ENCODE measurements at regions not wholly inside any gene's neighbourhood (a gene's known extent, or its start where the extent isn't known, plus 50 kb on each side); places are given as distances from the start of the nearest gene placed in this dataset.

DNA sequence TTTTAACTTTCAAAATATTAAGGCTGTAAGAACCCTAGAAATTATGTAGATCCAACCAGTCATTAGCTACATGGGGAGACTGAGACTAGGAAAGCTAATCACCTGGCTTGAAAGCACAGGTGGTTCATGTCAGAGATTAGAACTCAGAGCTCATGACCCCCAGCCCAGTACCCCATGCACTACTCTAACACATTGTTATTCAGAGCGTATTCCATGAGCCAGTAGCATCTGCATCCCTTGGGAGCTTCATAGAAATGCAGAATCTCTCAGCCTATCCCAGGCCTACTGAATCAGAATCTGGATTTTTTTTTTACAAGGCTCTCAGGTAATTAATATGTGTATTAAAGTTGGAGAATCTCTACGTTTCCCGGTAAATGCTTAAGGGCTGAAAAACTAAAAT is 161.7 kb downstream of the BTG1 start:
- Histone ChIP-seq H3K27ac (peak overlapping the region; percentile 60 to 66), H3K36me3 (no peaks in the 10 kb centered on the region), H3K9me3 (no peaks in the 10 kb centered on the region), H3K4me1 (peaks cover 0 to 18% of the 10 kb centered on the region in 2 donors), H3K4me3 (no peak overlapping the region), H3K27me3 (no peaks in the 10 kb centered on the region)
- intact Hi-C loops (cut with DNase I; ENCODE audit: low total_unique reads): no loop called here
- TF ChIP-seq, protein P1, sequence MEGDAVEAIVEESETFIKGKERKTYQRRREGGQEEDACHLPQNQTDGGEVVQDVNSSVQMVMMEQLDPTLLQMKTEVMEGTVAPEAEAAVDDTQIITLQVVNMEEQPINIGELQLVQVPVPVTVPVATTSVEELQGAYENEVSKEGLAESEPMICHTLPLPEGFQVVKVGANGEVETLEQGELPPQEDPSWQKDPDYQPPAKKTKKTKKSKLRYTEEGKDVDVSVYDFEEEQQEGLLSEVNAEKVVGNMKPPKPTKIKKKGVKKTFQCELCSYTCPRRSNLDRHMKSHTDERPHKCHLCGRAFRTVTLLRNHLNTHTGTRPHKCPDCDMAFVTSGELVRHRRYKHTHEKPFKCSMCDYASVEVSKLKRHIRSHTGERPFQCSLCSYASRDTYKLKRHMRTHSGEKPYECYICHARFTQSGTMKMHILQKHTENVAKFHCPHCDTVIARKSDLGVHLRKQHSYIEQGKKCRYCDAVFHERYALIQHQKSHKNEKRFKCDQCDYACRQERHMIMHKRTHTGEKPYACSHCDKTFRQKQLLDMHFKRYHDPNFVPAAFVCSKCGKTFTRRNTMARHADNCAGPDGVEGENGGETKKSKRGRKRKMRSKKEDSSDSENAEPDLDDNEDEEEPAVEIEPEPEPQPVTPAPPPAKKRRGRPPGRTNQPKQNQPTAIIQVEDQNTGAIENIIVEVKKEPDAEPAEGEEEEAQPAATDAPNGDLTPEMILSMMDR (IDR thresholded peaks at IDR 0.05): no peak
- no peak for TF ChIP-seq POLR2A (IDR thresholded peaks at IDR 0.05)
- no peak for DNase-seq

DNA sequence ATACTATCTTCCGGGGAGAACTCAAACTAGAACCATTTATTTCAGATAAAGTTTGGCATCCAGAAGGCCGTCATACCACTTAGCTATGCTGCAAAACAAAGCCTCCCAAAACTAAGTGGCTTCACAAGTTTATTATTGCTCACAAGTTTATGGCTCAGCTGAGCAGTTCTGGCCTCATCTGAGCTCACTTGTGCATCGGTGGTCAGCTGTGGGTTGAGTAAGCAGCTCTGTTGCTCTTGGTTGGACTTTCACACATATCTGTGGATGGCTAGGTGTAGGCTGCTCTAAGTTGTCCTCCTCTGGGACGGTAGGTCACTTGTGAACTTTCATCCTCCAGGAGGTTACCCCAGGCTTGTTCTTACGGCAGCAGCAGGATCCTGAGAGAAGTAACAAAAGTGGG is 162.7 kb downstream of the BTG1 start:
- Histone ChIP-seq H3K27me3 (no peaks in the 10 kb centered on the region), H3K9me3 (no peaks in the 10 kb centered on the region), H3K27ac (peak overlapping the region; percentile 60 to 66), H3K36me3 (no peaks in the 10 kb centered on the region), H3K4me1 (peaks cover 0 to 18% of the 10 kb centered on the region in 2 donors), H3K4me3 (no peak overlapping the region)
- TF ChIP-seq, protein P1 (IDR thresholded peaks at IDR 0.05): no peak
- no peak for TF ChIP-seq POLR2A (IDR thresholded peaks at IDR 0.05)
- intact Hi-C loops (cut with DNase I; ENCODE audit: low total_unique reads): no loop called here
- peak; percentile 43 to 74 for DNase-seq

DNA sequence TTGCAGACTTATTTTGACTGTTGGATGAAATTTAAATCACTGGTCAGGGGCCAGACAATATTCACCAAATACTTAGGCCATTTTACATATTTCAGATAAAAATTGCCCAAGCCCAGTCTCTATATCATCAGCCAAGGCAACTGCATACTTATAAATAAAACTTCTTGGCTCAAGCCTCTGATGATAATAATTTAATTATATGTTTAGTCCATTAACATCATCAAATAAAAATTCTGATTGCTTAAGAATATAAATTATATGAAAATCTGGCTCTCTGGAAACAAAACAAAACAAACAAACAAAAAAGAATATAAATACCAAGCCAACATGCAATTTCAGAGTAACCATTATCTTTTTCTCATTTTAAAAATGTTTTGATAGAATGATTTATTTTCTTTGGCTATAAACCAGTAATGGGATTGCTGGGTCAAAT is 165.2 kb downstream of the BTG1 start:
- intact Hi-C loops (cut with DNase I; ENCODE audit: low total_unique reads): no loop called here
- peak in 1 of 2 donors; percentile 26 for DNase-seq
- Histone ChIP-seq H3K27ac (peak overlapping the region in 1 of 2 donors; percentile 60), H3K4me1 (peaks cover 0 to 18% of the 10 kb centered on the region in 2 donors), H3K36me3 (no peaks in the 10 kb centered on the region), H3K4me3 (no peak overlapping the region), H3K27me3 (no peaks in the 10 kb centered on the region), H3K9me3 (no peaks in the 10 kb centered on the region)
- TF ChIP-seq POLR2A (IDR thresholded peaks at IDR 0.05): no peak
- TF ChIP-seq, protein P1 (IDR thresholded peaks at IDR 0.05): no peak

DNA sequence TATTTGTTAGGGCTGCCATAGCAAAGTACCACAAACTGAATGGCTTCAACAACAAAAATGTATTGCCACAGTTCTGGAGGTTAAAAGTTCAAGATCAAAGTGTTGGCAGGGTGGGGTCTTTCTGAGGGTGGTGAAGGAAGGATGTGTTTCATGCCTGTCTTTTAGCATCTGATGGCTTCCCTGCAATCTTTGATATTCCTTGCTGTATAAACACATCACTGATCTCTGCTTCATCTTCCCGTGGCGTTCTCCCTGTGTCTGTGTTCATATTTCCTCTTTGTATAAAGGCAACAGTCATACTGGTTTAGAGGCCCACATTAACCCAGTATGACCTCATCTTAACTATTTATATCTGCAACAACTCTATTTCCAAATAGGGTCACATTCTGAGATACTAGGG is 167.5 kb downstream of the BTG1 start:
- DNase-seq: no peak
- Histone ChIP-seq H3K4me1 (peaks cover 0 to under 1% of the 10 kb centered on the region in 2 donors), H3K9me3 (no peaks in the 10 kb centered on the region), H3K27ac (peak overlapping the region; percentile 0 to 51), H3K27me3 (no peaks in the 10 kb centered on the region), H3K36me3 (no peaks in the 10 kb centered on the region), H3K4me3 (no peak overlapping the region)
- TF ChIP-seq POLR2A (IDR thresholded peaks at IDR 0.05): no peak
- TF ChIP-seq, protein P1 (IDR thresholded peaks at IDR 0.05): no peak
- intact Hi-C loops (cut with DNase I; ENCODE audit: low total_unique reads): no loop called here

DNA sequence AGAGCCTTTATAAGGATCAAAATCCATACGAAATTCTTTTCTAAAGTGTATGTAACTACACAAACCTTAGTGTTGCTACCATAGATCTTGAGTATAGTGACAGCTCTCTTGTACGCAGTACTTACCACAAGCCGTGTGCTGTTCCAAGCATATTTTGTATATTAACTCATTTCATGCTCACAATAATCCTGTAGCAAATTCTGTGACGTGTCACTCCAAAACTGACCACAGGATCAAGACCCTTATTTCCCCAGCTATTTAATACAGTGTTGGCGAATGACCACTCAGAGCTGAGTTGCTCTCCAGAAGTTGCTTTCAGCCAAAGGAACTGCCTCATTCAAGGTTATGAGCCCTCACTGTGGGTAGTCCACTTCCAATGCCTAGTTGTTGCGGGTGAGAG is 169.8 kb downstream of the BTG1 start:
- TF ChIP-seq, protein P1 (IDR thresholded peaks at IDR 0.05): no peak
- no peak for TF ChIP-seq POLR2A (IDR thresholded peaks at IDR 0.05)
- Histone ChIP-seq H3K27me3 (no peaks in the 10 kb centered on the region), H3K36me3 (no peaks in the 10 kb centered on the region), H3K4me3 (no peak overlapping the region), H3K27ac (no peak overlapping the region), H3K9me3 (no peaks in the 10 kb centered on the region), H3K4me1 (no peaks in the 10 kb centered on the region)
- DNase-seq: no peak
- intact Hi-C loops (cut with DNase I; ENCODE audit: low total_unique reads): no loop called here

Data from uterus (tissue), 3 donors.